Fibroblast of skin of abdomen (primary cell): ENCODE measurements at regions not wholly inside any gene's neighbourhood (a gene's known extent, or its start where the extent isn't known, plus 50 kb on each side); places are given as distances from the start of the nearest gene placed in this dataset.
"Not testable (repeated sequence)": the region's sequence is repeated elsewhere in the genome, so short reads cannot be mapped to it uniquely, and the experiment has no call there.

Source experiments
- DNase-seq: peaks from one replicate; pipeline ENCODE4 v3.0.0-alpha.2; 2013

GRCh38 chr2:16459606-16460005 lies 206.0 kb downstream of the CYRIA start:
- DNase-seq = no peak

GRCh38 chr2:16454621-16455020 lies 211.0 kb downstream of the CYRIA start:
- DNase-seq = no peak

DNA sequence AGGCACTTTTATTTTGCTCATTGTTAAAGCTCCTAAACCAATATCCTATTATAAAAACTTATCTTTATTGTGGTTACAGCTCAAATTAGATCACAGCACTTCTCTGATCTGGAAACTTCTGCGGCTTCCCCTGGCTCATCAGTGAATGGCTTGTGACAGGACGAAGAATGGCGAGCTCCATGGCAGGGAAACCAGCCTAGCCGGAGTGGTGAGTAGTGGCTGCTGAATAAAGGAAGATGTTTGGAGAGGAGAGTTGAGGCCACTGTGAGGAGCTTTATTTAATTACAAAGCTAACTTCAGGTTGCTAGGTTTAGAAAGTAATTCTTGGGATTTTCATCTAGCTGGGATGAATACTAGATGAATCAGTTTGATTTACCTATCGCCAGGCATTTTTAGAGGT lies 213.5 kb downstream of the CYRIA start:
- DNase-seq = no peak

GRCh38 chr2:16446706-16447105 lies 218.9 kb downstream of the CYRIA start:
- no peak for DNase-seq

GRCh38 chr2:16442971-16443370 lies 222.7 kb downstream of the CYRIA start:
- DNase-seq = no peak

DNA sequence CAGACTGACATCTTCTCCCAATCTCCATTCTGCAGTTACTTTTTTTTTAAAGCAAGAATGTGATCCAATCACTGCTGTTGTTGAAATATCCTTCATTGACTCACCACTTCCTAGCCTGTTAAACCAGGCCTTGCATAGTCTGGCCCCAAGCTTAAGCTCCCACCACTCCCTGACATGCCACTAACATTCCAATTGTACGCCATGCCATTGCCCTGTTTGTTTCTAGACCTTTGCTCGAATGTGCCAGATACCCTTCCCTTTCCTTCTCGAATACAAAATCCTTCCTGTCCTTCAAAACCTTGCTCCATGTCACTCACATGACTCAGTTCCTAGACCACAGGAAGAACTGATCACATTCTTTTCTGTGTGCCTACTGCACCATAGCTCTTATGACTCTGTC lies 224.2 kb downstream of the CYRIA start:
- no peak for DNase-seq

GRCh38 chr2:16440898-16441297 lies 224.7 kb downstream of the CYRIA start:
- no peak for DNase-seq

DNA sequence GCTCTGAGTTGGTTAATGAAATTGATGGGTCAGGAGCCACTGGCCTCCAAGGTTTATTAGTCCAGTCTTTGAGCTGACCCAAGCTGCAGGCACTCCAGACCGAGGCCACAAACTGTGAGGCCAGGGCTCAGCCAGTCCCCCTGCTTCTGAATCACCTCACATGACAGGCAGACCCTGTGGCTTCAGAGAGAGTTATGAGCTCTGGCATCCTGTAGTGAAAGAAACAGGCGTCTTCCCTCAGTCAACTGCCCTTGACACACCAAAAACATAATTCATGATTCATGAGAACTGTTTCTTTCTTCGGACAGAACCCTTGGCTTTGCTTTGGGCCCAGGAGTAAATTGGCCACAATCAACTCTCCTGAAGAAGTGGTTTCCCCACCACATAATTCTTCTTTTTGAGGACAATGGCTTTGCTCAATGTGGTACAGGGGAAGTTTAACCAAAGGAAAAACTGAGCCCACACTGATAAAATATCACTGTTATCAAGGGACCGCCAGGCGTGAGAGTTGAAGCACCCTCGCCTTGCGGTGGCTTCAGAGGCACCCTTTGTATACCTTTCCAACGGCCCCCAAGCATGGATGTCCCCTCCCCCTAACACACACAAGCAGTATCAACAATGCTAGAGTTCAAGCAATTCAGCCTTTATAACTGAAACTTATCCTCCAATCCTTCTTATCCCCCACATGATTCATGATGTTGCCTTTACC lies 226.9 kb downstream of the CYRIA start:
- no peak for DNase-seq

- no peak for DNase-seq
Measured at GRCh38 chr2:16437189-16437588, 228.4 kb downstream of the CYRIA start.

DNA sequence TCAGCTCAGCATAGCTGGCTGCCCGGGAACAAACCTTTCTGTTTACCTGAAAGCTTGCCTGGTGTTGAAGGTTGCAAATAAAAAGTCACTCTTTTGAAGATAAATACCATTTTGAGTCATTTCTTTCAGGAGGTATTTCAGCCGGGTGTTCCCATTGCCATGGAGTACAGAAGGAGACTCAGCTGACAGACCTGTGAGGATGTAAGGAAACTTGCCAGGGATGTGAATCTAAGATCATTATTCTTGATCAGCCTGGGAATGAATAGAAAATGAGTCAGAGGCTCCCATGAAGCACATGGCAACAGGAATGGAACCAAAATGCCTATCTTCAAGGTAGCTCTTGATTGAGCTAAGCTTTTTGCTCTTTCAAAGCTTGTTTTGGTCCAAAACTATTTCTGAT lies 231.2 kb downstream of the CYRIA start:
- DNase-seq = no peak

- DNase-seq = no peak
Measured at GRCh38 chr2:16430846-16431245, 234.8 kb downstream of the CYRIA start.

- DNase-seq = no peak
Measured at GRCh38 chr2:16429431-16430145, 236.0 kb downstream of the CYRIA start.

DNA sequence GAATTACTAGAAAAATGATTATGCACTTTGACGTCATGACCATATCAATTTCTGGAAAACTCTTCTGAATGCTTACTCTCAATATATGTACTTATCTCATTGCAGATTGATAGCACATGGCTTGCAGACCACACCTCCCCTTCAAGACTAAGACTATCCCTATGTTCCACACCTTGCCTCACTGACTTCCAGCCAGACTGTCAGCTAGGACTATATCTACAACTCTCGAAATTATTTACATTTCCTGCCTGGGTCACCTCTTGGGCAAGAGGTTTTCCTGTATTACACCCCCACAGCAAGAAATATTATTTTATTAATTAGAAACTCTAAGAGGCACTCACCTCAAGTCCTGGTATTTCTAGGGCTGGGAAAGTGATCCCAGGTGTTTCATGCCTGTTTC lies 236.6 kb downstream of the CYRIA start:
- DNase-seq = no peak

GRCh38 chr2:16425462-16426336 lies 239.9 kb downstream of the CYRIA start:
- DNase-seq = no peak

DNA sequence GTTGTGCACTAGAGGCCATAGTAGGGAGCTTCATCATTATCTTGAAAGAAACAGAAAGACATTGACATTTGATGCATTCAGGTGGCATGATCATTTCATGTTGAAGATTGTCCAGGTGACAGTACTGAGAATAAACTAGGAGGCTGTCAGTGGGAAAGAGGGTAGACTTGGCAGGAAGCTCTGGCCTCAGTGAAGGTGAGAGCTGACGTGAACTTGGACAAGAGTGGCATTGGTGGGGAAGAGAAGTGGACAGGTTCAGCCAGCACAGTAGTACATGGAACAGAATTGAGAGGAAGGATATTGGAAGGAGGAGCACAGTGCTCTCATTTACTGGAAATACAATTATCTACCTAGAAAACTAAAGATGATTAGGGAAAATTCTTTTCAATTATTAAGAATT lies 245.2 kb downstream of the CYRIA start:
- DNase-seq = no peak

- no peak for DNase-seq
Measured at GRCh38 chr2:16417726-16418125, 247.9 kb downstream of the CYRIA start.

- no peak for DNase-seq
Measured at GRCh38 chr2:16416651-16417050, 249.0 kb downstream of the CYRIA start.

DNA sequence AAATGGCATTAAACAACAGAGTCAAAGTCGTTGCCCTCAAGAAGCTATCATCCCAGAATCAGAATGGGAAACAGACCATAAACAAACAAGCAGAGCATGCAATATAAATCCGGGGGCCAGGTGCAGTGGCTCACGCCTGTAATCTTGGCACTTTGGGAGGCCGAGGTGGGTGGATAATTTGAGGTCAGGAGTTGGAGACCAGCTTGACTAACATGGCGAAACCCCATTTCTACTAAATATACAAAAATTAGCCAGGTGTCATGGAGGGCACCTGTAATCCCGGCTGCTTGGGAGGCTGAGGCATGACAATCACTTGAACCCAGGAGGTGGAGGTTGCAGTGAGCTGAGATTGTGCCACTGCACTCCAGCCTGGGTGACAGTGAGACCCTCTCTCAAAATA lies 249.8 kb downstream of the CYRIA start:
- not testable (repeated sequence) for DNase-seq

GRCh38 chr2:16413947-16414346 lies 251.7 kb downstream of the CYRIA start:
- no peak for DNase-seq

DNA sequence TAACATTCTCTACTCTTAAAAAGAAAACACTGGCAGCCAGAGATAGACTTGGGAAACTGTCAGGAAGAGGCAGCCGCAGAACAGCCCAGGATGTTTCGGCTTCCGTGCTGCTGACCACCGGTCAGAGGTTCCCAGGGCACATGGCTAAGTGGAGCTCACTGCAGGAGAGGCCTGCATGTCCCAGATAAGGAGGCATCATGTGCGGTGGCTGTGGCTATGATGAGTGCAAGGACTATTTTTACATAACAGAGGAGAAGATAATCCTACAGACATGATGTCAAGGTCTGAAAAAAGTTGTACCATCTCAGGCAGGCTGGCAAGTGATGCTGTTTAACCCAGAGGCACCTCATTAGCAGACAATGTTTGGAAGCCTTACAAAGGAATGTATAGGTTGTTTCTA lies 252.3 kb downstream of the CYRIA start:
- DNase-seq = no peak

GRCh38 chr2:16412321-16413030 lies 253.2 kb downstream of the CYRIA start:
- DNase-seq = no peak

DNA sequence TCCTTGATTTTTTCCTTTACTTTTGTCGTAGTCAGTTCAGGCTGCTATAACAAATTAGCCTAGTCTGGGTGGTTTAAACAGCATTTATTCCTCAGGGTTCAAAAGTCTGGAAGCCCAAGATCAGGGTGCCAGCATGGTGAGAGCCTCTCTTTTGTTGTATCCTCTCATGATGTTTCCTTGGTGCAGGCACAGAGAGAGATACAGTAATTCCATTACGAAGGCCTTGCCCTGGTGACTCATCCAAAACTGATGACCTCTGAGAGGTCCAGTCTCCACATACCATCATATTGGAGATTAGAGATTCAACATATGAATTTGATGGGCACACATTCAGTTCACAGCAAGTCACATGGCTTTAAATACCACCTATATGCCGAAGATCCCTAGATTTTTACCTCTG lies 253.8 kb downstream of the CYRIA start:
- no peak for DNase-seq

DNA sequence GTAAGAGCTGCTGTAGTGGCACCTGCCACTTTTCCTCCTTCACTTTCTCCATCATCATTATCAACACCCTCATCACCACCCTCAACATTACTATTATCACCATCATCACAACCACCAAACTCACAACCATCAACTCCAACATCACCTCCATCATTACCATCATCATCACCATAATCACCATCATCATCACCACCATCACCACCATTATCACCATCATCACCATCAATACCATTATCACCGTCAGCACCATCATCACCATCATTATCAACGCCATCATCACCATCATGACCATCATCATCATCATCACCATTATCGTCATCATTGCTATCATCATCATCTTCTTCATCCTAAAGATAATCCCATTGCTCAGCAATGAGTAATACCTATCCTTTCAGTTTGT lies 255.8 kb downstream of the CYRIA start:
- DNase-seq = no peak
